GM23248 (cell line): ENCODE measurements at regions not wholly inside any gene's neighbourhood (a gene's known extent, or its start where the extent isn't known, plus 50 kb on each side); places are given as distances from the start of the nearest gene placed in this dataset. TPM values are rescaled to one million over a fixed set of nuclear protein-coding genes. Genes with fewer than 3 reads are reported as not detected.

Experiments used
- DNase-seq: peaks from one replicate; pipeline ENCODE4 v3.0.0-alpha.2; 2015
- H2AFZ ChIP-seq: fragments of 200-600 bp; sonication (generic); 2 replicates; pipeline ENCODE4 v1.6.1; 2016; ENCODE audit warnings: antibody characterized with exemption
- H3F3A ChIP-seq: fragments of 200-600 bp; sonication (generic); 2 replicates; pipeline ENCODE4 v1.6.1; 2016; ENCODE audit warnings: mild to moderate bottlenecking, antibody characterized with exemption, mixed run types; ENCODE audit not compliant: insufficient read depth
- H3K27ac ChIP-seq: fragments of 200-600 bp; sonication (generic); 2 replicates; pipeline ENCODE4 v1.5.1; 2016; ENCODE audit warnings: mild to moderate bottlenecking
- H3K27me3 ChIP-seq: fragments of 200-600 bp; sonication (generic); replicated peaks from 2 replicates; pipeline ENCODE4 v1.6.1; 2016; ENCODE audit warnings: mild to moderate bottlenecking; ENCODE audit not compliant: insufficient read depth
- H3K36me3 ChIP-seq: fragments of 200-600 bp; sonication (generic); 2 replicates; pipeline ENCODE4 v1.6.1; 2016; ENCODE audit warnings: low read depth, mild to moderate bottlenecking
- H3K4me1 ChIP-seq: fragments of 200-600 bp; sonication (generic); 2 replicates; pipeline ENCODE4 v1.6.1; 2016; ENCODE audit warnings: mild to moderate bottlenecking; ENCODE audit not compliant: insufficient read depth
- H3K4me2 ChIP-seq: fragments of 200-600 bp; sonication (generic); one replicate; pipeline ENCODE4 v1.6.1; 2016; ENCODE audit warnings: mild to moderate bottlenecking; ENCODE audit not compliant: unreplicated experiment
- H3K4me3 ChIP-seq: fragments of 200-600 bp; sonication (generic); 2 replicates; pipeline ENCODE4 v1.5.1; 2016; ENCODE audit warnings: mild to moderate bottlenecking
- H3K79me2 ChIP-seq: fragments of 200-600 bp; sonication (generic); 2 replicates; pipeline ENCODE4 v1.6.1; 2016; ENCODE audit warnings: mild to moderate bottlenecking; ENCODE audit not compliant: insufficient read depth
- H3K9ac ChIP-seq: fragments of 200-600 bp; sonication (generic); 2 replicates; pipeline ENCODE4 v1.6.1; 2016; ENCODE audit warnings: mild to moderate bottlenecking
- H3K9me2 ChIP-seq: fragments of 200-600 bp; sonication (generic); 2 replicates; pipeline ENCODE4 v1.6.1; 2016; ENCODE audit warnings: mixed run types, mild to moderate bottlenecking, moderate library complexity; ENCODE audit not compliant: insufficient read depth
- H3K9me3 ChIP-seq: fragments of 200-600 bp; sonication (generic); one replicate; pipeline ENCODE4 v1.6.1; 2017; ENCODE audit warnings: low read depth
- H4K20me1 ChIP-seq: fragments of 200-600 bp; sonication (generic); 2 replicates; pipeline ENCODE4 v1.6.0; 2016; ENCODE audit not compliant: insufficient read depth
- EZH2 ChIP-seq: fragments of 200-600 bp; sonication (generic); IDR thresholded peaks from 2 replicates; pipeline ENCODE4 v1.6.1; 2018; ENCODE audit warnings: antibody characterized with exemption, mild to moderate bottlenecking; ENCODE audit not compliant: insufficient read depth, poor library complexity, severe bottlenecking
- EZH2phosphoT487 ChIP-seq: fragments of 200-600 bp; sonication (generic); IDR thresholded peaks from 2 replicates; pipeline ENCODE4 v1.6.1; 2018; ENCODE audit warnings: antibody characterized with exemption, moderate library complexity, mild to moderate bottlenecking, low read depth; ENCODE audit not compliant: insufficient read depth
- WGBS, 2 experiments: methylation state at CpG; one replicate each; pipeline ENCODE4 v1.1.6; 2015 to 2017; ENCODE audit warnings: low lambda C conversion rate in 2 of 2, low coverage in 1 of 2; ENCODE audit errors: missing lambda C conversion rate in 2 of 2; 5-methylcytosine and 5-hydroxymethylcytosine counted together
- in situ Hi-C: fragments of 300-500 bp; cut with MboI; formaldehyde crosslinking; loops from 2 replicates; pipeline ENCODE4 v1.15.0; 2020
- small RNA-seq: library from RNA; depleted of rRNA; stranded (forward); fragments of <200 nt; gene quantifications from one replicate; pipeline ENCODE3, GENCODE V24; 2014; ENCODE audit warnings: low read depth, low replicate concordance

- H3K27me3 ChIP-seq: no peaks in the 10 kb centered on the region
- no peak overlapping the region for H3K9ac ChIP-seq
- no peaks in the 10 kb centered on the region for H4K20me1 ChIP-seq
- H3K4me3 ChIP-seq: no peak overlapping the region
- H3K9me3 ChIP-seq: no peaks in the 10 kb centered on the region
- no peaks in the 10 kb centered on the region; the same call in 1 of the 2 replicates for H3K9me2 ChIP-seq
- H3K4me2 ChIP-seq: no peak overlapping the region
- H2AFZ ChIP-seq: no peak overlapping the region
- WGBS, 2 experiments: 91 to 97% methylated on average over 1 to 2 of the region's 2 CpGs
- in situ Hi-C loops: no loop called here
- no peaks in the 10 kb centered on the region for H3K4me1 ChIP-seq
- H3K79me2 ChIP-seq: no peaks in the 10 kb centered on the region
- H3K27ac ChIP-seq: no peak overlapping the region
- no peaks in the 10 kb centered on the region for H3K36me3 ChIP-seq
- no peak for DNase-seq
- H3F3A ChIP-seq: no peaks in the 10 kb centered on the region
- TF ChIP-seq EZH2 (no peak), EZH2phosphoT487 (no peak)
Measured at GRCh38 chr20:50459124-50459918, 50.9 kb upstream of the PTPN1 start.

GRCh38 chr20:50460115-50460607 lies 50.0 kb upstream of the PTPN1 start:
- WGBS, 2 experiments: 85 to 88% methylated on average over 9 of the region's 9 CpGs
- no peak overlapping the region for H3K4me3 ChIP-seq
- in situ Hi-C loops: loop anchor here (5.0 kb wide), 1 partner anchor 273 kb away; no protein-coding TSS in a partner anchor
- H3K9ac ChIP-seq: peak overlapping the region; percentile 60
- no peaks in the 10 kb centered on the region for H3K27me3 ChIP-seq
- no peaks in the 10 kb centered on the region for H3F3A ChIP-seq
- no peak for TF ChIP-seq EZH2phosphoT487
- no peak overlapping the region for H3K4me2 ChIP-seq
- H3K36me3 ChIP-seq: no peaks in the 10 kb centered on the region
- no peaks in the 10 kb centered on the region for H3K79me2 ChIP-seq
- DNase-seq: no peak
- H3K9me3 ChIP-seq: no peaks in the 10 kb centered on the region
- no peaks in the 10 kb centered on the region for H4K20me1 ChIP-seq
- no peak overlapping the region for H3K27ac ChIP-seq
- H2AFZ ChIP-seq: peak overlapping the region; percentile 74
- H3K4me1 ChIP-seq: no peaks in the 10 kb centered on the region
- no peaks in the 10 kb centered on the region; the same call in 1 of the 2 replicates for H3K9me2 ChIP-seq

Small RNA genes in the stretch of these regions (small RNA-seq; reads per million reads assigned to genes)
- gene RN7SL636P: not detected
